OCI-LY1 (cell line): ENCODE measurements at regions not wholly inside any gene's neighbourhood (a gene's known extent, or its start where the extent isn't known, plus 50 kb on each side); places are given as distances from the start of the nearest gene placed in this dataset.

Experiments
- CTCF ChIP-seq: fragments of 200-600 bp; sonication (generic), shearing (Covaris generic); IDR thresholded peaks from 2 replicates; pipeline ENCODE4 v1.5.1; 2017; ENCODE audit warnings: mild to moderate bottlenecking, antibody characterized with exemption, low read length, moderate library complexity, mixed read lengths
- EZH2 ChIP-seq: fragments of 200-600 bp; sonication (generic), shearing (Covaris generic); IDR thresholded peaks from 2 replicates; pipeline ENCODE4 v1.8.0; 2017; ENCODE audit warnings: borderline replicate concordance, mixed run types, mild to moderate bottlenecking, antibody characterized with exemption, low read length, moderate library complexity, mixed read lengths

- no peak for TF ChIP-seq CTCF
- no peak for TF ChIP-seq EZH2
Measured at GRCh38 chr4:27779827-27780226, 919.2 kb downstream of the STIM2 start.
